K562 (cell line): ENCODE measurements at regions not wholly inside any gene's neighbourhood (a gene's known extent, or its start where the extent isn't known, plus 50 kb on each side); places are given as distances from the start of the nearest gene placed in this dataset.

Experiments
- ATAC-seq: fragments of 200-7000 bp; cut with Tn5 transposase; 3 replicates; pipeline ENCODE4 v1.9.1; 2020; ENCODE audit warnings: moderate library complexity
- BruUV-seq: library from RNA; stranded (reverse); fragments of 400-500 nt; replicated peaks from 2 replicates; lab custom pipeline; 2021; lab: Mats Ljungman, UMichigan
- CTCF ChIA-PET: fragments of 300-600 bp; formaldehyde crosslinking; extraction: SDS; loops from one replicate; lab custom pipeline; 2021; ENCODE audit warnings: low intra/inter-chr PET ratio; lab: Yijun Ruan, JAX
- POLR2A ChIA-PET: fragments of 300-600, 350-650 bp; sonication (Branson Sonifier 250); formaldehyde crosslinking; extraction: SDS; loops from one replicate; lab custom pipeline; 2021; ENCODE audit warnings: antibody characterized with exemption, inconsistent platforms; lab: Yijun Ruan, JAX
- DNase-seq, 4 experiments: peaks; one replicate each; pipeline versions ENCODE4 v3.0.0 to v3.0.0-alpha.2; 2011 to 2018; ENCODE audit warnings: low spot score in 3 of 4, mixed read lengths in 3 of 4; ENCODE audit errors: extremely low read depth in 1 of 4
- FAIRE-seq: peaks from 2 replicates; lab custom pipeline; 2011; peaks lifted over from hg19 to GRCh38; lab: Jason Lieb, UNC
- H2AFZ ChIP-seq: 2 replicates; pipeline ENCODE4 v1.6.0; 2011; ENCODE audit warnings: low read depth, low read length, control low read depth, inconsistent platforms
- H3K27ac ChIP-seq: fragments of 200-600 bp; 3 replicates; pipeline ENCODE4 v1.8.0; 2011; ENCODE audit warnings: low read depth, mild to moderate bottlenecking, control low read depth, inconsistent platforms, low read length, moderate library complexity, mixed read lengths; ENCODE audit errors: extremely low read depth
- H3K27me3 ChIP-seq, 2 experiments: fragments of 300-600 bp in 1 of 2; 2 replicates in 1 of 2; 3 replicates in 1 of 2; pipeline versions ENCODE4 v1.6.0 to v1.8.0; 2011; ENCODE audit warnings: inconsistent platforms in 2 of 2, low read length in 2 of 2, mild to moderate bottlenecking in 1 of 2, mixed read lengths in 1 of 2, moderate library complexity in 1 of 2; ENCODE audit not compliant: control insufficient read depth in 2 of 2, insufficient read depth in 2 of 2
- H3K36me3 ChIP-seq: fragments of 300-600 bp; 3 replicates; pipeline ENCODE4 v1.8.0; 2011; ENCODE audit warnings: mild to moderate bottlenecking, low read length, inconsistent platforms; ENCODE audit not compliant: control insufficient read depth, insufficient read depth
- H3K4me1 ChIP-seq, 2 experiments: fragments of 200-600 bp in 1 of 2; replicated peaks in 1 of 2; 2 replicates in 1 of 2; 3 replicates in 1 of 2; pipeline versions ENCODE4 v1.5.1 to v1.8.0; 2011; ENCODE audit warnings: inconsistent platforms in 2 of 2, low read length in 2 of 2, mild to moderate bottlenecking in 1 of 2, mixed read lengths in 1 of 2, moderate library complexity in 1 of 2; ENCODE audit not compliant: control insufficient read depth in 2 of 2, insufficient read depth in 2 of 2
- H3K4me2 ChIP-seq: 2 replicates; pipeline ENCODE4 v1.6.1; 2011; ENCODE audit warnings: low read length, control low read depth, inconsistent platforms, mixed read lengths; ENCODE audit not compliant: insufficient read depth
- H3K4me3 ChIP-seq: fragments of 200-600 bp; sonication (generic), shearing (Covaris generic); 2 replicates; pipeline ENCODE4 v1.5.1; 2016; ENCODE audit warnings: control low read depth, inconsistent platforms
- H3K79me2 ChIP-seq: fragments of 200-600 bp; 3 replicates; pipeline ENCODE4 v1.8.0; 2011; ENCODE audit warnings: low read length, inconsistent platforms; ENCODE audit not compliant: control insufficient read depth, insufficient read depth
- H3K9ac ChIP-seq, 2 experiments: 2 replicates each; pipeline versions ENCODE4 v1.6.0 to v1.6.1; 2011; ENCODE audit warnings: low read depth in 2 of 2, low read length in 2 of 2, control low read depth in 1 of 2, inconsistent platforms in 1 of 2, mild to moderate bottlenecking in 1 of 2, mixed read lengths in 1 of 2; ENCODE audit not compliant: insufficient read depth in 1 of 2
- H3K9me1 ChIP-seq: one replicate; pipeline ENCODE4 v1.6.0; 2011; ENCODE audit warnings: inconsistent platforms, mild to moderate bottlenecking, low read length, moderate library complexity; ENCODE audit not compliant: control insufficient read depth, insufficient read depth
- H3K9me3 ChIP-seq: replicated peaks from 2 replicates; pipeline ENCODE4 v1.5.1; 2011; ENCODE audit warnings: low read depth, low read length, inconsistent platforms; ENCODE audit not compliant: control insufficient read depth, insufficient read depth
- H4K20me1 ChIP-seq: replicated peaks from 2 replicates; pipeline ENCODE4 v1.6.1; 2011; ENCODE audit warnings: low read length, inconsistent platforms, mixed read lengths; ENCODE audit not compliant: control insufficient read depth, insufficient read depth
- CREBBP ChIP-seq: IDR thresholded peaks from one replicate; pipeline ENCODE4 v1.6.1; 2012; ENCODE audit warnings: low read depth, mild to moderate bottlenecking, control low read depth, inconsistent platforms, low read length
- ETV6 ChIP-seq, 3 experiments: fragments of 150-350 bp in 1 of 3; sonication (generic) in 1 of 3; formaldehyde crosslinking in 1 of 3; IDR thresholded peaks; 2 replicates each; pipeline versions ENCODE4 v1.6.1 to v1.8.0; 2014 to 2022; ENCODE audit warnings: borderline replicate concordance in 2 of 3, low read depth in 2 of 3, antibody characterized with exemption in 1 of 3, low read length in 1 of 3, mild to moderate bottlenecking in 1 of 3, missing genetic modification reagents in 1 of 3
- HMBOX1 ChIP-seq: sonication (generic); IDR thresholded peaks from 2 replicates; pipeline ENCODE4 v1.6.1; 2016
- THAP7 ChIP-seq: fragments of 250-450 bp; sonication (Bioruptor Pico); IDR thresholded peaks from 2 replicates; pipeline ENCODE4 v1.5.0; 2021
- XRCC4 ChIP-seq: IDR thresholded peaks from one replicate; pipeline ENCODE4 v1.6.1; 2011; ENCODE audit not compliant: insufficient read depth, insufficient read length; ENCODE audit errors: extremely low read depth
- ZNF507 ChIP-seq: conservative IDR thresholded peaks from 2 replicates; pipeline ENCODE4 v1.6.1; 2017; ENCODE audit warnings: missing genetic modification characterization, missing compliant biosample characterization
- whole genome bisulfite sequencing: fragments of 100-300 bp; shearing (Covaris generic); methylation state at CpG from one replicate; pipeline ENCODE4 v1.1.6; 2016; ENCODE audit warnings: low coverage, mixed read lengths; ENCODE audit not compliant: insufficient coverage; ENCODE audit errors: missing lambda C conversion rate; 5-methylcytosine and 5-hydroxymethylcytosine counted together
- in situ Hi-C: fragments of 300-500 bp; cut with MboI; formaldehyde crosslinking; loops from 4 replicates; pipeline ENCODE4 v1.15.0; 2018; ENCODE audit warnings: inconsistent platforms, mixed read lengths
- intact Hi-C: fragments of 100-400 bp; cut with micrococcal nuclease; formaldehyde crosslinking; loops from 2 replicates; pipeline ENCODE4 v1.14.2; 2022

DNA sequence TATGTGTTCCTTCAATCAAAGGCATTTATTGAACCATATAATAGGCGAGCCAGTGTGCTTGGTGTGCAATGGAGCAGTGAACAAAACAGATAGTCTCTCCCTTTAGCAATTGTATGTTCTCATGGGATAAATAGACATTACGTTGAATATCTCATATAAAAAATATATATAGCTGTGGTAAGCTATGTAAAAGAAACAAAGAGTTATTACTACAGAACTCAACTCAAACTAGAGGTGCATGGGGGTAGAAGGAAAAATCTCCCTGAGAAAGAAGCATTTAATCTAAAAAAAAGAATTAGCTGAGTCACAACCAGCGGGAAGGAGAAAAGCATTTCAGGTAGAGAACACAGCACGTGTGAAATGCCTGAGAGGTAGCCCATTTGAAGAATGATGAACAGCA lies 919.3 kb downstream of the CDH11 start:
- CTCF ChIA-PET = no interaction called here
- no peak for FAIRE-seq
- no peak overlapping the region for H3K4me3 ChIP-seq
- no peak for TF ChIP-seq ETV6 (IDR thresholded peaks at IDR 0.05; ENCODE audit: borderline replicate concordance in 1 of 2, low read depth in 2 of 2, low read length in 1 of 2)
- TF ChIP-seq ETV6 (CRISPR knock-in tag; IDR thresholded peaks at IDR 0.05; ENCODE audit: borderline replicate concordance) = no peak
- TF ChIP-seq CREBBP = no peak
- TF ChIP-seq HMBOX1 = no peak
- TF ChIP-seq XRCC4 = no peak
- TF ChIP-seq ZNF507 = no peak
- TF ChIP-seq THAP7 (CRISPR knock-in tag) = no peak
- no peaks in the 10 kb centered on the region for H3K27me3 ChIP-seq
- H3K9me3 ChIP-seq = no peaks in the 10 kb centered on the region; the same call in none of the 2 replicates
- DNase-seq = no peak
- H3K79me2 ChIP-seq = no peaks in the 10 kb centered on the region
- POLR2A ChIA-PET = no interaction called here
- intact Hi-C loops (no loop called here), in situ Hi-C loops (no loop called here)
- H2AFZ ChIP-seq = no peak overlapping the region
- WGBS = 0% methylated on average over 4 of the region's 4 CpGs
- H3K4me1 ChIP-seq = no peaks in the 10 kb centered on the region
- no peak for ATAC-seq
- no peak overlapping the region for H3K27ac ChIP-seq
- no TSS peak for BruUV-seq
- no peaks in the 10 kb centered on the region for H3K36me3 ChIP-seq
- no peaks in the 10 kb centered on the region for H3K9me1 ChIP-seq
- no peak overlapping the region for H3K9ac ChIP-seq
- no peaks in the 10 kb centered on the region for H4K20me1 ChIP-seq
- H3K4me2 ChIP-seq = no peak overlapping the region
